SK-N-SH (cell line): ENCODE measurements at regions not wholly inside any gene's neighbourhood (a gene's known extent, or its start where the extent isn't known, plus 50 kb on each side); places are given as distances from the start of the nearest gene placed in this dataset.

Source experiments
- CTCF ChIA-PET: fragments of 300-600, 350-600 bp; formaldehyde crosslinking; extraction: SDS; loops from one replicate; lab custom pipeline; 2021; lab: Yijun Ruan, JAX
- POLR2A ChIA-PET: fragments of 350-600 bp; sonication (Branson Sonifier 250); formaldehyde crosslinking; extraction: SDS; loops from one replicate; lab custom pipeline; 2020; ENCODE audit warnings: antibody characterized with exemption, inconsistent platforms; lab: Yijun Ruan, JAX
- DNase-seq: peaks from one replicate; pipeline ENCODE4 v3.0.0; 2012
- H2AFZ ChIP-seq: fragments of 200-600 bp; sonication (generic); 2 replicates; pipeline ENCODE4 v1.8.1; 2016; ENCODE audit warnings: antibody characterized with exemption, mild to moderate bottlenecking, low read depth
- H3F3A ChIP-seq: fragments of 200-600 bp; sonication (generic); replicated peaks from 2 replicates; pipeline ENCODE3; 2016; ENCODE audit warnings: antibody characterized with exemption, mild to moderate bottlenecking; ENCODE audit not compliant: insufficient read depth
- H3K27ac ChIP-seq, 2 experiments: fragments of 200-500 bp in 1 of 2; fragments of 200-600 bp in 1 of 2; sonication (Bioruptor generic) in 1 of 2; sonication (generic), shearing (Covaris generic) in 1 of 2; 2 replicates each; pipeline versions ENCODE4 v1.5.1 to v1.6.1; 2014 to 2016; ENCODE audit warnings: low read depth in 2 of 2, inconsistent platforms in 1 of 2, low read length in 1 of 2, mild to moderate bottlenecking in 1 of 2, mixed read lengths in 1 of 2
- H3K27me3 ChIP-seq: fragments of 200-600 bp; sonication (generic), shearing (Covaris generic); 2 replicates; pipeline ENCODE4 v1.6.1; 2016; ENCODE audit warnings: mixed run types; ENCODE audit not compliant: insufficient read depth
- H3K36me3 ChIP-seq, 2 experiments: fragments of 200-500 bp in 1 of 2; fragments of 200-600 bp in 1 of 2; sonication (Bioruptor generic) in 1 of 2; sonication (generic) in 1 of 2; replicated peaks in 1 of 2; 2 replicates each; pipeline versions ENCODE3 to v1.5.1; 2014 to 2016; ENCODE audit warnings: low read length in 1 of 2, mild to moderate bottlenecking in 1 of 2; ENCODE audit not compliant: insufficient read depth in 2 of 2, control insufficient read depth in 1 of 2
- H3K4me1 ChIP-seq, 2 experiments: fragments of 200-500 bp in 1 of 2; fragments of 200-600 bp in 1 of 2; sonication (Bioruptor generic) in 1 of 2; sonication (generic), shearing (Covaris generic) in 1 of 2; 2 replicates each; pipeline versions ENCODE4 v1.5.1 to v1.6.1; 2014 to 2016; ENCODE audit warnings: low read depth in 1 of 2, low read length in 1 of 2, mixed run types in 1 of 2; ENCODE audit not compliant: insufficient read depth in 2 of 2, control insufficient read depth in 1 of 2
- H3K4me2 ChIP-seq: fragments of 200-600 bp; sonication (generic), shearing (Covaris generic); 2 replicates; pipeline ENCODE4 v1.6.1; 2017; ENCODE audit warnings: mixed run types
- H3K4me3 ChIP-seq, 2 experiments: fragments of 200-500 bp in 1 of 2; fragments of 200-600 bp in 1 of 2; sonication (Bioruptor generic) in 1 of 2; sonication (generic), shearing (Covaris generic) in 1 of 2; 2 replicates each; pipeline versions ENCODE4 v1.5.1 to v1.8.1; 2014 to 2016; ENCODE audit warnings: low read depth in 2 of 2, inconsistent platforms in 1 of 2, low read length in 1 of 2, mild to moderate bottlenecking in 1 of 2, mixed read lengths in 1 of 2, moderate library complexity in 1 of 2
- H3K79me2 ChIP-seq: fragments of 200-600 bp; sonication (generic); 2 replicates; pipeline ENCODE4 v1.8.1; 2017; ENCODE audit warnings: mild to moderate bottlenecking; ENCODE audit not compliant: insufficient read depth
- H3K9ac ChIP-seq: fragments of 200-600 bp; sonication (generic); 2 replicates; pipeline ENCODE4 v1.6.1; 2017; ENCODE audit warnings: mixed run types
- H3K9me2 ChIP-seq: fragments of 200-600 bp; sonication (generic); 2 replicates; pipeline ENCODE4 v1.6.1; 2017; ENCODE audit warnings: mixed run types
- H3K9me3 ChIP-seq: fragments of 200-600 bp; sonication (generic); 2 replicates; pipeline ENCODE4 v1.6.1; 2017; ENCODE audit warnings: mixed run types, mild to moderate bottlenecking, moderate library complexity
- H4K20me1 ChIP-seq: fragments of 200-600 bp; sonication (generic); 2 replicates; pipeline ENCODE4 v1.6.1; 2017; ENCODE audit warnings: mild to moderate bottlenecking, mixed run types; ENCODE audit not compliant: insufficient read depth
- EZH2phosphoT487 ChIP-seq: fragments of 200-600 bp; sonication (generic); IDR thresholded peaks from 2 replicates; pipeline ENCODE4 v1.6.1; 2017; ENCODE audit warnings: low read depth, mixed run types, mild to moderate bottlenecking, antibody characterized with exemption, moderate library complexity, borderline replicate concordance
- FOXJ3 ChIP-seq: sonication (generic); formaldehyde crosslinking; IDR thresholded peaks from 2 replicates; pipeline ENCODE4 v1.5.1; 2020; ENCODE audit warnings: mild to moderate bottlenecking, missing genetic modification reagents
- MAX ChIP-seq: IDR thresholded peaks from 2 replicates; pipeline ENCODE4 v1.4.0; 2012; ENCODE audit warnings: low read depth
- MXI1 ChIP-seq: IDR thresholded peaks from 2 replicates; pipeline ENCODE4 v1.6.1; 2012; ENCODE audit warnings: mild to moderate bottlenecking, low read depth, low read length, improper control_type of control experiment
- NFIC ChIP-seq: IDR thresholded peaks from 2 replicates; pipeline ENCODE4 v1.4.0; 2012; ENCODE audit warnings: borderline replicate concordance
- NRF1 ChIP-seq: IDR thresholded peaks from 2 replicates; pipeline ENCODE4 v1.6.1; 2012; ENCODE audit warnings: low read depth, mild to moderate bottlenecking, low read length
- POLR2AphosphoS5 ChIP-seq: IDR thresholded peaks from 2 replicates; pipeline ENCODE4 v1.6.1; 2012; ENCODE audit warnings: low read depth, low read length
- RXRA ChIP-seq: IDR thresholded peaks from 2 replicates; pipeline ENCODE4 v1.4.0; 2012; ENCODE audit warnings: low read depth, mild to moderate bottlenecking, borderline replicate concordance
- SIN3A ChIP-seq: IDR thresholded peaks from 2 replicates; pipeline ENCODE4 v1.6.1; 2012; ENCODE audit warnings: low read depth, mild to moderate bottlenecking, low read length, moderate library complexity, borderline replicate concordance
- SMC3 ChIP-seq: IDR thresholded peaks from 2 replicates; pipeline ENCODE4 v1.6.1; 2012; ENCODE audit warnings: low read depth, low read length, improper control_type of control experiment
- TAF1 ChIP-seq: IDR thresholded peaks from 2 replicates; pipeline ENCODE4 v1.6.1; 2012; ENCODE audit warnings: low read depth, mild to moderate bottlenecking, low read length, moderate library complexity, borderline replicate concordance
- TCF12 ChIP-seq: IDR thresholded peaks from 2 replicates; pipeline ENCODE4 v1.4.0; 2012
- USF2 ChIP-seq: fragments of 150-350 bp; IDR thresholded peaks from 2 replicates; pipeline ENCODE4 v1.6.1; 2017; ENCODE audit warnings: antibody characterized with exemption, low read length, low read depth, borderline replicate concordance
- YY1 ChIP-seq: IDR thresholded peaks from 2 replicates; pipeline ENCODE4 v1.4.0; 2012; ENCODE audit warnings: low read depth, mild to moderate bottlenecking
- WGBS: methylation state at CpG from one replicate; pipeline ENCODE4 v1.1.6; 2017; ENCODE audit warnings: low lambda C conversion rate; 5-methylcytosine and 5-hydroxymethylcytosine counted together
- TF ChIP-seq, protein P1 (sequence below): IDR thresholded peaks from 2 replicates; pipeline ENCODE4 v1.4.0; 2012; ENCODE audit warnings: low read depth, borderline replicate concordance
- TF ChIP-seq, protein P2 (sequence below): IDR thresholded peaks from 2 replicates; pipeline ENCODE4 v1.4.0; 2012; ENCODE audit warnings: low read depth, borderline replicate concordance

DNA sequence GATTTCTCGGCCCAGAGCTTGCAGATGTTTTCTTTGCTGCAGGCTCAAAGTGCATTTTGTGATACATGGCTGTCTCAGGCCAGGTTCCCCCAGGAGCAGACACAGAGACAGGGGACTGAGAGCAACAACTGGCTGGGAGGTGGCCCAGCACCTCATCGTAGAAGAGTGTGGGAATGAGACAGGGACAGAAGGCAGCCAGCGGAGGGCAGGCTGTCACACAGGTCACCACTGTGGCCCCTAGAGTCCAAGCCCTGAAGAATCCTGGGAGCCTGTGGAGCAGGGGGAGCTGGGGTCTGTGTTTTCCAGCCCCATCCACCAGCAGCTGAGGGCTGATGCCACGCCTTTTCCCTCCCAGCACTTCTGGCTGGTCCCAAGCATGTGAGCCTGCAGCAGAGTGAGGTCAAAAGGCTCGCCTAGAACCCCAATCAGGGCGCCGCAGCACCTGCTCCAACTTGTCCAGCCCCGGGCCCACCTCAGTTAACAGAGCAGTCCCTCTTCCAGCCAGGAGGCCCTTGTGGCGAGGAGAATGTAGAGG, 723.8 kb downstream of the UQCRFS1 start:
- ChIA-PET CTCF (interaction anchor here (1.4 kb wide), 1 partner anchor 389 kb away, joined by 6 read pairs; no protein-coding TSS in a partner anchor), POLR2A (no interaction called here)
- no peak for DNase-seq
- no peak for TF ChIP-seq SMC3
- TF ChIP-seq USF2 = no peak
- no peak for TF ChIP-seq POLR2AphosphoS5
- TF ChIP-seq TAF1 = no peak
- no peak for TF ChIP-seq TCF12
- TF ChIP-seq MAX = no peak
- TF ChIP-seq FOXJ3 = no peak
- no peak for TF ChIP-seq NFIC
- no peak for TF ChIP-seq MXI1
- TF ChIP-seq YY1 = no peak
- TF ChIP-seq RXRA = no peak
- TF ChIP-seq, protein P1, sequence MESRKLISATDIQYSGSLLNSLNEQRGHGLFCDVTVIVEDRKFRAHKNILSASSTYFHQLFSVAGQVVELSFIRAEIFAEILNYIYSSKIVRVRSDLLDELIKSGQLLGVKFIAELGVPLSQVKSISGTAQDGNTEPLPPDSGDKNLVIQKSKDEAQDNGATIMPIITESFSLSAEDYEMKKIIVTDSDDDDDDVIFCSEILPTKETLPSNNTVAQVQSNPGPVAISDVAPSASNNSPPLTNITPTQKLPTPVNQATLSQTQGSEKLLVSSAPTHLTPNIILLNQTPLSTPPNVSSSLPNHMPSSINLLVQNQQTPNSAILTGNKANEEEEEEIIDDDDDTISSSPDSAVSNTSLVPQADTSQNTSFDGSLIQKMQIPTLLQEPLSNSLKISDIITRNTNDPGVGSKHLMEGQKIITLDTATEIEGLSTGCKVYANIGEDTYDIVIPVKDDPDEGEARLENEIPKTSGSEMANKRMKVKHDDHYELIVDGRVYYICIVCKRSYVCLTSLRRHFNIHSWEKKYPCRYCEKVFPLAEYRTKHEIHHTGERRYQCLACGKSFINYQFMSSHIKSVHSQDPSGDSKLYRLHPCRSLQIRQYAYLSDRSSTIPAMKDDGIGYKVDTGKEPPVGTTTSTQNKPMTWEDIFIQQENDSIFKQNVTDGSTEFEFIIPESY = no peak
- no peak for TF ChIP-seq SIN3A
- TF ChIP-seq, protein P2, sequence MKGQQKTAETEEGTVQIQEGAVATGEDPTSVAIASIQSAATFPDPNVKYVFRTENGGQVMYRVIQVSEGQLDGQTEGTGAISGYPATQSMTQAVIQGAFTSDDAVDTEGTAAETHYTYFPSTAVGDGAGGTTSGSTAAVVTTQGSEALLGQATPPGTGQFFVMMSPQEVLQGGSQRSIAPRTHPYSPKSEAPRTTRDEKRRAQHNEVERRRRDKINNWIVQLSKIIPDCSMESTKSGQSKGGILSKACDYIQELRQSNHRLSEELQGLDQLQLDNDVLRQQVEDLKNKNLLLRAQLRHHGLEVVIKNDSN = no peak
- no peak for TF ChIP-seq EZH2phosphoT487
- TF ChIP-seq NRF1 = no peak
- no peak overlapping the region for H2AFZ ChIP-seq
- no peak overlapping the region for H3K27ac ChIP-seq
- H3F3A ChIP-seq = no peaks in the 10 kb centered on the region
- H3K27me3 ChIP-seq = peaks cover 20% of the 10 kb centered on the region; the same call in 1 of the 2 replicates
- H3K9me2 ChIP-seq = no peaks in the 10 kb centered on the region
- no peak overlapping the region for H3K9ac ChIP-seq
- WGBS = 20% methylated on average over 7 of the region's 9 CpGs
- H3K4me1 ChIP-seq = no peaks in the 10 kb centered on the region
- H3K4me3 ChIP-seq = no peak overlapping the region
- no peaks in the 10 kb centered on the region for H3K9me3 ChIP-seq
- no peaks in the 10 kb centered on the region for H3K79me2 ChIP-seq
- H3K4me2 ChIP-seq = no peak overlapping the region
- H4K20me1 ChIP-seq = no peaks in the 10 kb centered on the region
- H3K36me3 ChIP-seq = no peaks in the 10 kb centered on the region
